ENCODE measurements at regions not wholly inside any gene's neighbourhood (a gene's known extent, or its start where the extent isn't known, plus 50 kb on each side); places are given as distances from the start of the nearest gene placed in this dataset.
A peak's percentile ranks its signal among the peaks of the same experiment; 100 is the strongest.
"Not testable (repeated sequence)": the region's sequence is repeated elsewhere in the genome, so short reads cannot be mapped to it uniquely, and the experiment has no call there.

DNA sequence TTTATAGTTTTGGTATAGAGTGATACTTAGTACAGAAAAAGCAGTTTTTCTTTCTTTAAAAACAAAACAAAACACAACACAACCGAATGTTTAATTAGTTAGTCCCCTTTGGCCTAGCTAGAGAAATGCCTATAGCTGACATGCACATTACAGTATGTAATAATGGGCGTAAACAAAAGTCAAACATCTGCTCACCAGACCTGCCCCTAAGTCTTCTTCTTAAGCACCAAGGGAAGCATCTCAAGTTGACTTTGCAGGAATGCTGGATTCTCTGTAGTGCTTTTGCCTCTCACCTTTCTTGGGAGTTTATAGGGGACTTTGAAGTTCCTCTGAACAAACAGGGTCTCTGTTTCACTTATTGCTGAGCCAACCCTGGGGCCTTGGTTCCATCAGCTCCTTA, 143.7 kb downstream of the TM2D1 start:
- FAIRE-seq (no peak), DNase-seq (ENCODE audit: insufficient read length, low spot score) (no peak)

DNA sequence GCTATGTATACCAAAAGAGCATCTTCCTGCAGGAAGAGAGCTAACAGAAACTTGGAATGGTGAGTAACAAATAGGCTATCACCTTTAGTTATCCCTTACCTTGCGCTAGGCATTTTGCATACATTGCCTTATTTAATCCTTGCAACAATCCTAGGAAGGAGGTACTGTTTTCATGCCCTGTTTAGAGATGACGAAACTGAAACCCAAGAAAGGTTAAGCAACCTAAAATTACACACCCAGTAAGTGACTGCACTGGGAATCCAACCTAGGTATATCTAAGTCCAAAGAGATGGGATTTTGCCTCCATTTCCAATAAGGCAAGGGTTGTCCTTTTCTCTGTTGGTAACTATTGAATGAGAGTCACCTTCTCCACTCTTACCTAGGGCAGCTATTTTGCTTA, 144.5 kb downstream of the TM2D1 start:
- DNase-seq (ENCODE audit: insufficient read length, low spot score) = no peak
- FAIRE-seq = no peak

- DNase-seq (ENCODE audit: insufficient read length, low spot score) = no peak
- FAIRE-seq = no peak
Measured at GRCh38 chr1:61579802-61580201, 145.1 kb downstream of the TM2D1 start.

GRCh38 chr1:61572046-61572445, 152.9 kb downstream of the TM2D1 start:
- FAIRE-seq = no peak
- no peak for DNase-seq (ENCODE audit: insufficient read length, low spot score)

DNA sequence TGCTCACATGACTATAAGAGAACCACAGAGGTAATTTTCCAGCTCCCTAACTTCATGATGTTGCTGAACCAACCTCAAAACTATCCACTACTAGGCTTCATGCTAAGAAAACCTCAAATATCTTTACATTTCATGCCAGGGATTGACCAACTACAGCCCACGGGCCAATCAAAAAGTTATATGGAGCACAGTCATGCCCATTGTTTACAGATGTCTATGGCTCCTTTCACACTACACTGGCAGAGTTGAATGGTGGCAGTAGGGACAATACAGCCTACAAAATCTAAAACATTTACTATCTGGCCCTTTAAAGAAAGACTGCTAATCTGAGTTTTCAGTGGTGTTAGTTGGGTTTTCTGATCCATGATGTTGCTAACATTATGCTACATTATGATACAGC, 154.8 kb downstream of the TM2D1 start:
- no peak for FAIRE-seq

DNA sequence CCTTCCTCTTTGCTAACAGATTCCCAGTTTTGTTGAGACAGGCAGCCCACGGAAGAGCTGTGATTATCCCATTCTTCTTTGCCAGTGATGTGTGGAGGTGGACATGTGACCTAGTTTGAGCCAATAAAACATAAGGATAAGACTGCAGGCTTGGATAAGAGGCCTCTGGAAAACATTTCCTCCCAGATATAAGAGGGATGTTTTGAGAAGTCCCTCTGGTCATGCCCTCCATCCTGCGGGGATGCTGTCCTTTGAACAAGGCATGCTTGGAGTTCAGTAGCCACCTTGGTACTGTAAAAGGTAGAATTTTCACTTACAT, 155.7 kb downstream of the TM2D1 start:
- no peak for DNase-seq (ENCODE audit: insufficient read length, low spot score)
- no peak for FAIRE-seq

More for the DNA sequence above, 154.8 kb downstream of the TM2D1 start:
- no peak for DNase-seq (ENCODE audit: insufficient read length, low spot score)

DNA sequence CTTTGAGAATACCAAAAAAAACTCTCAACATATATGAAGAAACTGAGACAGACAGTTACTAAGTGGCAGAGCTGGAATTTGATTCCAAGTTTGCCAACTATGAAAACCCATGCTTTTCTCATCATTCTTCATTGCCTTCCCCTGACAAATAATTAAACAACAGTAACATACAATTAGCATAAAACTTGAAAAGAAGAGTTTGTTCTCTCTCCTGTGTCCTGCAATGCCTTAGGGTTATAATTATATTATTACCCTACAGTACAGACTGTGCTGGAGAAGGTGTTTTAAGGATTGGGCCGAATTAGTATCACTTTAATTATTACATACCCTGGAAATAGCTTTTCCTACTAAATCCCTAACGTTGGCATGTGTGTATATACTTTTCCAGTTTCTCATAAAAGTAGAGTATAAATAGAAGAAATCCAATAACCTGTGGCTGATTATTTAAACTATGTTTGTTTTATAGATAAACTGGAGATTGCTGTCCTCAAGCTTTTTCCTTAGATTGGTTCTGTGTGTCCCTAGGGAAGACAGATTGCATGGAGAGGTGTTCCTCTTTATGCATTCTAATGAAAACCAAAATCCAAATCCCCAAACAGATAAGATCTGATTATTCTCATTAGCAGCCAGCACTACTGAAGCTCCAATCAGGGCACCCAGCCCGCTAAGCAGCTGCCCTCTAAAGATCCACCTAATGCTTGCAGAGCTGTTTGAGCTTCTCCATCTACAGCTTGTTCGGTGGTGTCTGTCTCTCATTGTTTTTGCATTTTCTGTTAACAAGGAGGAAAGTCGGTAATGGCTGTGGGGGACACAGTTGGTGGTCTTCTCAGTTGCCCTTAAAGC, 156.3 kb downstream of the TM2D1 start:
- no peak for FAIRE-seq

DNA sequence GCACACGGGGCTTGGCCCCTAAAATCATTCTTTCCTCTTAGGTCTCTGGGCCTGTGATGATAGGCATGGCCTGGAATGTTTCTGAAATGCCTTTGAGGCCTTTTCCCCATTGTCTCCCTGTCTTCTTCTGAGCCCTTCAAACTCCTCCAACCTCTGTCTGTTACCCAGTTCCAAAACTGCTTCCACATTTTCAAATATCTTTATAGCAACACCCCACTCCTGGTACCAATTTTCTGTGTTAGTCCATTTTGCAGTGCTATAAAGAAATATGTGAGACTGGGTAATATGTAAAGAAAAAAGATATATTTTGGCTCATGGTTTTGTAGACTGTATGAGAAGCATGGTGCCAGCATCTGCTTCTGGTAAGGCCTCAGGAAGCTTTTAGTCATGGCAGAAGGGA, 158.8 kb downstream of the TM2D1 start:
- FAIRE-seq (no peak), DNase-seq (ENCODE audit: insufficient read length, low spot score) (no peak)

More for the DNA sequence above, 156.3 kb downstream of the TM2D1 start:
- no peak for DNase-seq (ENCODE audit: insufficient read length, low spot score)

- FAIRE-seq = no peak
Measured at GRCh38 chr1:61563611-61564010, 161.3 kb downstream of the TM2D1 start.

GRCh38 chr1:61561666-61562065, 163.3 kb downstream of the TM2D1 start:
- no peak for DNase-seq (ENCODE audit: insufficient read length, low spot score)
- no peak for FAIRE-seq

More at GRCh38 chr1:61563611-61564010, 161.3 kb downstream of the TM2D1 start:
- DNase-seq (ENCODE audit: insufficient read length, low spot score) = no peak

DNA sequence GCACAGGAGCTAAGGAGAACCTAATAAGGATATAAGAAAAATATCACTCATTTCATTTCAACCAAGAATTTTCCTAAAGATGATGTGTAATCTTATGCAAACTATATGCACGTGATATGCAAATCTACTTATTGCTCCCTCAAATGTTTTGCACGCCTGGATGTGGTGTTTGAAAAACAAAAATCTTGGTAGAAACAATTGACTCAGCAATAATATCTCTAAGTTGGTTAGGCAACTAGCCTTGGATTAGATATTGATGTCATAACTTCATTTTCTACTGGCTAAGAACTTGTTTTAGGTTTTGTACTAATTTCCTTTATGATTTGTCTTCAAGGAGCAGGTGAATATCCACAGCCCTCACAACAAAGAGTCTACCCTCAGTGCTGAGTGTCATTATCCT, 164.6 kb downstream of the TM2D1 start:
- FAIRE-seq (no peak), DNase-seq (ENCODE audit: insufficient read length, low spot score) (no peak)

GRCh38 chr1:61556631-61557030, 168.3 kb downstream of the TM2D1 start:
- FAIRE-seq = no peak
- DNase-seq (ENCODE audit: insufficient read length, low spot score) = no peak

- FAIRE-seq (no peak), DNase-seq (ENCODE audit: insufficient read length, low spot score) (no peak)
Measured at GRCh38 chr1:61552630-61553305, 172.2 kb downstream of the TM2D1 start.

- peak; percentile 31 for FAIRE-seq
- not testable (repeated sequence) for DNase-seq (ENCODE audit: insufficient read length, low spot score)
Measured at GRCh38 chr1:61547302-61547701, 177.6 kb downstream of the TM2D1 start.

DNA sequence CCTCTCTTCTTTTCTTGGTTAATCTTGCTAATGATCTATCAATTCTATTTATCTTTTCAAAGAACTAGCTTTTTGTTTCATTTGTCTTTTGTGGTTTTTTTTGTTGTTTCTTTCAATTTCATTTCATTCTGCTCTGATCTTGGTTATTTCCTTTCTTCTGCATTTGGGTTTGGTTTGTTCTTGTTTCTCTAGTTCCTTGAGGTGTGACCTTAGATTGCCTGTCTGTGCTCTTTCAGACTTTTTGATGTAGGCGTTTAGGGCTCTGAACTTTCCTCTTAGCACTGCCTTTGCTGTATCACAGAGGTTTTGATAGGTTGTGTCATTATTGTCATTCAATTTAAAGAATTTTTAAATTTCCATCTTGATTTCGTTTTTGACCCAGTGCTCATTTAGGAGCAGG, 180.1 kb downstream of the TM2D1 start:
- DNase-seq (ENCODE audit: insufficient read length, low spot score); FAIRE-seq: not testable (repeated sequence)

DNA sequence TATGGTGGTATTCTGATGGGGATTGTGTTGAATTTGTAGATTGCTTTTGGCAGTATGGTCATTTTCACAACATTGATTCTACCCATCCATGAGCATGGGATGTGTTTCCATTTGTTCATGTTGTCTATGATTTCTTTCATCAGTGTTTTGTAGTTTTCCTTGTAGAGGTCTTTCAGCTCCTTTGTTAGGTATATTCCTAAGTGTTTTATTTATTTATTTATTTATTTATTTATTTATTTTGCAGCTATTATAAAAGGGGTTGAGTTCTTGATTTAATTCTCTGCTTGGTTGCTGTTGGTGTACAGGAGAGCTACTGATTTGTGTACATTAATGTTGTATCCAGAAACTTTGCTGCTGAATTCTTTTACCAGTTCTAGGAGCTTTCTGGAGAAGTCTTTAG, 181.4 kb downstream of the TM2D1 start:
- not testable (repeated sequence) for FAIRE-seq

DNA sequence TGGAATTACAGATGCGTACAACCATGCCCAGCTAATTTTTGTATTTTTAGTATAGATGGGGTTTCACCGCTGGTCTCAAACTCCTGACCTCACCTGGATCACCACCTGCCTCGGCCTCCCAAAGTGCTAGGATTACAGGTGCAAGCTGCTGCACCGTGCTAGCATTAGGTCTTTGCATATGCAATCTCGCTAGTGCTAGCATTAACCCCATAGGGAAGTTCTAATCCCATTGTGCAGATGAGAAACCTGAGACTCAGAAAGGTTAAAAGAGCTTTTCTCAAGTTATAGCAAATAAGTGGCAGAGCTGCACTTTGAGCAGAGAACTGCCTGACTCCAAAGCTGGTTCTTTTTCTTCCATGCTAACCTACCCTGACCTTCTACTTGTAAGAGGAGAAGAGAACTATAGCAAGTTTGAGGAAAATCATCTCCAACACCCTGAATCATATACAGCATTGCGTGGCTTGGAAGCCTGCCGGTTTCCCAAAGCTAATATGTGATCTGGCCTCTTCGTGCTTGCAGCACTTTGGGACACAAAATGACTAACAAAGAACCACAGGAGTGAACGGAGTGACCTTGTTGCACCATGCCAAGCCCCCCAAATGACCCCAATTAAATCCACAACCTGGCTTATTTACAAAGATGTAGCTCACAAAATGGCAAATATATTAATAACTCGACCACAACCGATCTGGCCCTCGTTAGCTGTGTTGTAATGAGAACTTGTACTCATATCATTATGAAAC, 185.1 kb downstream of the TM2D1 start:
- DNase-seq (ENCODE audit: insufficient read length, low spot score) (no peak), FAIRE-seq (no peak)

More for the DNA sequence above, 181.4 kb downstream of the TM2D1 start:
- not testable (repeated sequence) for DNase-seq (ENCODE audit: insufficient read length, low spot score)

- FAIRE-seq = no peak
- DNase-seq (ENCODE audit: insufficient read length, low spot score) = no peak
Measured at GRCh38 chr1:61538228-61538627, 186.7 kb downstream of the TM2D1 start.

DNA sequence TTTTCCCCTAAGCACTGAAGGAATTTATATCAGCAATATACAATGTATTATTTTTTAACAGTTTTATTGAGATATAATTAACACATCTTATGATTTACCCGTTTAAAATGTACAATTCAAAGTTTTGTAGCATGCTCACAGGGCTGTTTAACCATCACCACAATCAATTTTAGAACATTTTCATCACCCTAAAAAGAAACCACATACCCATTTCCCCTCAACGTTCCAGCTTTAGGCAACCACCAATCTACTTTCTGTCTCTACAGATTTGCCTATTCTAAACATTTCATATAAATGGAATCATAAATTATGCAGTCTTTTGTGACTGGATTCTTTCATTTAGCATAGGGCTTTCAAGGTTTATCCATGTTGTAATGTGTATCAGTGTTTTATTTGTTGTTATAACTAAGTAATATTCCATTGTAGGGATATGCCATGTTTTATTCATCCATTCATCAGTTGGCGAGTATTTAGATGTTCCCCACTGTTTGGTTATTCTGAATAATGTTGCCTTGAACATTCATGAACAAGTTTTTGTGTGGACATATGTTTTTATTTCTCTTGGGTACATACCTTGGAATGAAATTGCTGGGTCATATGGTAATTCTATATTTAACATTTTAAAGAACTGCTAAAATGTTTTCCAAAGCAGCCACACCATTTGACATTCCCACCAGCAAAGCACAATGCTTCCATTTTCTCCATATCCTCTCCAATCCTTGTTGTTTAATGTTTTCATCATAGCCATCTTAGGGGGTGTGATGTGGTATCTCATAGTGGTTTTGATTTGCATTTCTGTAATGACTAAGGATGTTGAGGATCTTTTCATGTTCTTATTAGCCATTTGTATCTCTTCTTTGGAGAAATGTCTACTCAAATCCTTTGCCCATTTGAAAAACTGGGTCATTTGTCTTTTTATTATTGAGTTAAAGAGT, 188.5 kb downstream of the TM2D1 start:
- FAIRE-seq (no peak), DNase-seq (ENCODE audit: insufficient read length, low spot score) (no peak)

DNA sequence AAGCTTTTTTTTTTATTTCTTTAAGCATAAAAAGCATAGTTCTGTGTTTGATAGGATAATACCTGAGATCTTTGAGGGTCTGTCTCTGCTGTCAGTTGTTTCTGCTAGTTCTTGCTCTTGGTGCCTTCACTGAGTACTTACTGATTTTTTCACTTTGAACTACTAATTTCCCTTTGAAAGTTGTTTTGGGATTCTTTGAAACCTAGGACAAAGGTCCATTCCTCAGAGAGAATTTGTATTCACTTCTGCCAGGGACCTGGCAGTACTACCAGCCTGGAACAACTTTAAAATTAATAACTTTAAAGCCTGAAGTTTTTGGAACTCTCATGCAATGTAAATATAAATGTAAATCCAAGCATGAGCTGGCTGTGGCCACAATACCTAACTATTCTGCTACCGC, 190.1 kb downstream of the TM2D1 start:
- FAIRE-seq = no peak

More for the DNA sequence above, 190.1 kb downstream of the TM2D1 start:
- no peak for DNase-seq (ENCODE audit: insufficient read length, low spot score)

All from GM19239 (cell line).